K562 (cell line): ENCODE measurements at regions not wholly inside any gene's neighbourhood (a gene's known extent, or its start where the extent isn't known, plus 50 kb on each side); places are given as distances from the start of the nearest gene placed in this dataset.

Source experiments
- ATAC-seq: fragments of 200-7000 bp; cut with Tn5 transposase; 3 replicates; pipeline ENCODE4 v1.9.1; 2020; ENCODE audit warnings: moderate library complexity
- BruUV-seq: library from RNA; stranded (reverse); fragments of 400-500 nt; replicated peaks from 2 replicates; lab custom pipeline; 2021; lab: Mats Ljungman, UMichigan
- CTCF ChIA-PET: fragments of 300-600 bp; formaldehyde crosslinking; extraction: SDS; loops from one replicate; lab custom pipeline; 2021; ENCODE audit warnings: low intra/inter-chr PET ratio; lab: Yijun Ruan, JAX
- POLR2A ChIA-PET: fragments of 300-600, 350-650 bp; sonication (Branson Sonifier 250); formaldehyde crosslinking; extraction: SDS; loops from one replicate; lab custom pipeline; 2021; ENCODE audit warnings: antibody characterized with exemption, inconsistent platforms; lab: Yijun Ruan, JAX
- DNase-seq, 4 experiments: peaks; one replicate each; pipeline versions ENCODE4 v3.0.0 to v3.0.0-alpha.2; 2011 to 2018; ENCODE audit warnings: low spot score in 3 of 4, mixed read lengths in 3 of 4; ENCODE audit errors: extremely low read depth in 1 of 4
- FAIRE-seq: peaks from 2 replicates; lab custom pipeline; 2011; peaks lifted over from hg19 to GRCh38; lab: Jason Lieb, UNC
- H2AFZ ChIP-seq: 2 replicates; pipeline ENCODE4 v1.6.0; 2011; ENCODE audit warnings: low read depth, low read length, control low read depth, inconsistent platforms
- H3K27ac ChIP-seq: fragments of 200-600 bp; 3 replicates; pipeline ENCODE4 v1.8.0; 2011; ENCODE audit warnings: low read depth, mild to moderate bottlenecking, control low read depth, inconsistent platforms, low read length, moderate library complexity, mixed read lengths; ENCODE audit errors: extremely low read depth
- H3K27me3 ChIP-seq, 2 experiments: fragments of 300-600 bp in 1 of 2; 2 replicates in 1 of 2; 3 replicates in 1 of 2; pipeline versions ENCODE4 v1.6.0 to v1.8.0; 2011; ENCODE audit warnings: inconsistent platforms in 2 of 2, low read length in 2 of 2, mild to moderate bottlenecking in 1 of 2, mixed read lengths in 1 of 2, moderate library complexity in 1 of 2; ENCODE audit not compliant: control insufficient read depth in 2 of 2, insufficient read depth in 2 of 2
- H3K36me3 ChIP-seq: fragments of 300-600 bp; 3 replicates; pipeline ENCODE4 v1.8.0; 2011; ENCODE audit warnings: mild to moderate bottlenecking, low read length, inconsistent platforms; ENCODE audit not compliant: control insufficient read depth, insufficient read depth
- H3K4me1 ChIP-seq, 2 experiments: fragments of 200-600 bp in 1 of 2; replicated peaks in 1 of 2; 2 replicates in 1 of 2; 3 replicates in 1 of 2; pipeline versions ENCODE4 v1.5.1 to v1.8.0; 2011; ENCODE audit warnings: inconsistent platforms in 2 of 2, low read length in 2 of 2, mild to moderate bottlenecking in 1 of 2, mixed read lengths in 1 of 2, moderate library complexity in 1 of 2; ENCODE audit not compliant: control insufficient read depth in 2 of 2, insufficient read depth in 2 of 2
- H3K4me2 ChIP-seq: 2 replicates; pipeline ENCODE4 v1.6.1; 2011; ENCODE audit warnings: low read length, control low read depth, inconsistent platforms, mixed read lengths; ENCODE audit not compliant: insufficient read depth
- H3K4me3 ChIP-seq: fragments of 200-600 bp; sonication (generic), shearing (Covaris generic); 2 replicates; pipeline ENCODE4 v1.5.1; 2016; ENCODE audit warnings: control low read depth, inconsistent platforms
- H3K79me2 ChIP-seq: fragments of 200-600 bp; 3 replicates; pipeline ENCODE4 v1.8.0; 2011; ENCODE audit warnings: low read length, inconsistent platforms; ENCODE audit not compliant: control insufficient read depth, insufficient read depth
- H3K9ac ChIP-seq, 2 experiments: 2 replicates each; pipeline versions ENCODE4 v1.6.0 to v1.6.1; 2011; ENCODE audit warnings: low read depth in 2 of 2, low read length in 2 of 2, control low read depth in 1 of 2, inconsistent platforms in 1 of 2, mild to moderate bottlenecking in 1 of 2, mixed read lengths in 1 of 2; ENCODE audit not compliant: insufficient read depth in 1 of 2
- H3K9me1 ChIP-seq: one replicate; pipeline ENCODE4 v1.6.0; 2011; ENCODE audit warnings: inconsistent platforms, mild to moderate bottlenecking, low read length, moderate library complexity; ENCODE audit not compliant: control insufficient read depth, insufficient read depth
- H3K9me3 ChIP-seq: replicated peaks from 2 replicates; pipeline ENCODE4 v1.5.1; 2011; ENCODE audit warnings: low read depth, low read length, inconsistent platforms; ENCODE audit not compliant: control insufficient read depth, insufficient read depth
- H4K20me1 ChIP-seq: replicated peaks from 2 replicates; pipeline ENCODE4 v1.6.1; 2011; ENCODE audit warnings: low read length, inconsistent platforms, mixed read lengths; ENCODE audit not compliant: control insufficient read depth, insufficient read depth
- CAMTA2 ChIP-seq: fragments of 250-450 bp; sonication (Bioruptor Pico); conservative IDR thresholded peaks from 2 replicates; pipeline ENCODE4 v1.5.1; 2022
- DPF2 ChIP-seq: fragments of 450-650 bp; IDR thresholded peaks from 2 replicates; pipeline ENCODE4 v1.6.1; 2016
- KAT7 ChIP-seq: sonication (generic); formaldehyde crosslinking; IDR thresholded peaks from 2 replicates; pipeline ENCODE4 v1.8.0; 2022; ENCODE audit warnings: missing genetic modification reagents, mild to moderate bottlenecking, borderline replicate concordance
- MAFK ChIP-seq: IDR thresholded peaks from 2 replicates; pipeline ENCODE4 v1.6.1; 2011; ENCODE audit warnings: low read length, improper control_type of control experiment
- MCM2 ChIP-seq: fragments of 450-650 bp; IDR thresholded peaks from 2 replicates; pipeline ENCODE4 v1.6.1; 2017; ENCODE audit warnings: low read depth, mild to moderate bottlenecking
- RBM14 ChIP-seq: fragments of 200-400 bp; formaldehyde crosslinking; IDR thresholded peaks from 2 replicates; pipeline ENCODE4 v1.6.1; 2018; ENCODE audit warnings: low read depth, mild to moderate bottlenecking, low read length, moderate library complexity, borderline replicate concordance; ENCODE audit not compliant: insufficient read depth
- RFX7 ChIP-seq: fragments of 250-450 bp; sonication (Bioruptor Pico); IDR thresholded peaks from 2 replicates; pipeline ENCODE4 v1.5.1; 2021; ENCODE audit warnings: mild to moderate bottlenecking
- TAF7 ChIP-seq: fragments of 450-650 bp; IDR thresholded peaks from 2 replicates; pipeline ENCODE4 v1.6.1; 2016; ENCODE audit warnings: missing genetic modification characterization, missing compliant biosample characterization
- TCFL5 ChIP-seq: fragments of 250-450 bp; sonication (Bioruptor Pico); conservative IDR thresholded peaks from 2 replicates; pipeline ENCODE4 v1.6.1; 2021; ENCODE audit warnings: mild to moderate bottlenecking, moderate library complexity, matching md5 sums
- ZNF133 ChIP-seq: fragments of 250-450 bp; sonication (Bioruptor Pico); IDR thresholded peaks from 2 replicates; pipeline ENCODE4 v1.4.0; 2020; ENCODE audit warnings: mild to moderate bottlenecking
- ZNF3 ChIP-seq: fragments of 250-450 bp; sonication (Bioruptor Pico); IDR thresholded peaks from 2 replicates; pipeline ENCODE4 v1.5.0; 2021; ENCODE audit warnings: mild to moderate bottlenecking, moderate library complexity
- WGBS: fragments of 100-300 bp; shearing (Covaris generic); methylation state at CpG from one replicate; pipeline ENCODE4 v1.1.6; 2016; ENCODE audit warnings: low coverage, mixed read lengths; ENCODE audit not compliant: insufficient coverage; ENCODE audit errors: missing lambda C conversion rate; 5-methylcytosine and 5-hydroxymethylcytosine counted together
- in situ Hi-C: fragments of 300-500 bp; cut with MboI; formaldehyde crosslinking; loops from 4 replicates; pipeline ENCODE4 v1.15.0; 2018; ENCODE audit warnings: inconsistent platforms, mixed read lengths
- intact Hi-C: fragments of 100-400 bp; cut with micrococcal nuclease; formaldehyde crosslinking; loops from 2 replicates; pipeline ENCODE4 v1.14.2; 2022
- TF ChIP-seq, protein P1 (sequence below): fragments of 450-650 bp; formaldehyde crosslinking; IDR thresholded peaks from 2 replicates; pipeline ENCODE4 v1.4.0; 2020; ENCODE audit warnings: mild to moderate bottlenecking
- TF ChIP-seq, protein P2 (sequence below): fragments of 250-450 bp; sonication (Bioruptor Pico); IDR thresholded peaks from 2 replicates; pipeline ENCODE4 v1.5.0; 2022; ENCODE audit warnings: mild to moderate bottlenecking
- TF ChIP-seq, protein P3 (sequence below), 2 experiments: fragments of 450-650 bp; formaldehyde crosslinking in 1 of 2; IDR thresholded peaks; 2 replicates each; pipeline versions ENCODE4 v1.4.0 to v1.6.1; 2014 to 2020; ENCODE audit warnings: mild to moderate bottlenecking in 2 of 2, borderline replicate concordance in 1 of 2, low read depth in 1 of 2

DNA sequence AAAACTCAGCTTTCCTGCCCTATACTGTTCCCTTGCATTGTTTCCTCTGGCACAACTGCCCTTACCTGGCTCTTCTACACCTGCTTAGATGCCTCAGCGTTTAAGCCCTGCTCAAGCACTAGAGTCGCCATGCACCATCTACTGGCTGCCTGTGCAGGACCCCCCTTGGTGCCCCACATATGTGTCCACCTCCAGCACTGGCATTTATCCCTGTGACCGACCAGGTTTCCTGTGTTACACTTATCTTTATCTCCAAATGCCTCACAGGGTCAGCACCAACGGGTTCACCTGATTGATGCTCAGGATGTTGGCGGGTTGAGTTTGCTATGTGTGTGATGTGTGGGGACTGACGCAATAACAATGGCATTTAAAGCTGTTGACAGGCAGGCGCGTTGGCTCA, 177.5 kb downstream of the TMEM18 start:
- Histone ChIP-seq H3K9ac (no peak overlapping the region), H3K79me2 (no peaks in the 10 kb centered on the region), H3K36me3 (no peaks in the 10 kb centered on the region), H3K9me3 (no peaks in the 10 kb centered on the region), H2AFZ (no peak overlapping the region), H3K4me3 (no peak overlapping the region), H4K20me1 (no peaks in the 10 kb centered on the region), H3K4me1 (no peaks in the 10 kb centered on the region), H3K9me1 (no peaks in the 10 kb centered on the region), H3K27me3 (peaks cover 9 to 55% of the 10 kb centered on the region in 2 experiments; a peak in 4 of 5 replicates), H3K27ac (no peak overlapping the region), H3K4me2 (no peak overlapping the region)
- in situ Hi-C loops: no loop called here
- CTCF ChIA-PET: no interaction called here
- WGBS: 0% methylated on average over 8 of the region's 8 CpGs
- POLR2A ChIA-PET: no interaction called here
- no peak for DNase-seq
- no peak for ATAC-seq
- FAIRE-seq: no peak
- intact Hi-C loops: no loop called here
- BruUV-seq: no TSS peak
- TF ChIP-seq MCM2 (no peak), RFX7 (no peak), ZNF133 (CRISPR knock-in tag) (no peak), TCFL5 (CRISPR knock-in tag) (no peak), CAMTA2 (no peak), DPF2 (no peak), MAFK (no peak), TAF7 (tag) (no peak), KAT7 (CRISPR knock-in tag) (no peak), ZNF3 (CRISPR knock-in tag) (no peak), RBM14 (no peak)
- TF ChIP-seq, protein P1, sequence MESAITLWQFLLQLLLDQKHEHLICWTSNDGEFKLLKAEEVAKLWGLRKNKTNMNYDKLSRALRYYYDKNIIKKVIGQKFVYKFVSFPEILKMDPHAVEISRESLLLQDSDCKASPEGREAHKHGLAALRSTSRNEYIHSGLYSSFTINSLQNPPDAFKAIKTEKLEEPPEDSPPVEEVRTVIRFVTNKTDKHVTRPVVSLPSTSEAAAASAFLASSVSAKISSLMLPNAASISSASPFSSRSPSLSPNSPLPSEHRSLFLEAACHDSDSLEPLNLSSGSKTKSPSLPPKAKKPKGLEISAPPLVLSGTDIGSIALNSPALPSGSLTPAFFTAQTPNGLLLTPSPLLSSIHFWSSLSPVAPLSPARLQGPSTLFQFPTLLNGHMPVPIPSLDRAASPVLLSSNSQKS (CRISPR knock-in tag): no peak
- TF ChIP-seq, protein P2, sequence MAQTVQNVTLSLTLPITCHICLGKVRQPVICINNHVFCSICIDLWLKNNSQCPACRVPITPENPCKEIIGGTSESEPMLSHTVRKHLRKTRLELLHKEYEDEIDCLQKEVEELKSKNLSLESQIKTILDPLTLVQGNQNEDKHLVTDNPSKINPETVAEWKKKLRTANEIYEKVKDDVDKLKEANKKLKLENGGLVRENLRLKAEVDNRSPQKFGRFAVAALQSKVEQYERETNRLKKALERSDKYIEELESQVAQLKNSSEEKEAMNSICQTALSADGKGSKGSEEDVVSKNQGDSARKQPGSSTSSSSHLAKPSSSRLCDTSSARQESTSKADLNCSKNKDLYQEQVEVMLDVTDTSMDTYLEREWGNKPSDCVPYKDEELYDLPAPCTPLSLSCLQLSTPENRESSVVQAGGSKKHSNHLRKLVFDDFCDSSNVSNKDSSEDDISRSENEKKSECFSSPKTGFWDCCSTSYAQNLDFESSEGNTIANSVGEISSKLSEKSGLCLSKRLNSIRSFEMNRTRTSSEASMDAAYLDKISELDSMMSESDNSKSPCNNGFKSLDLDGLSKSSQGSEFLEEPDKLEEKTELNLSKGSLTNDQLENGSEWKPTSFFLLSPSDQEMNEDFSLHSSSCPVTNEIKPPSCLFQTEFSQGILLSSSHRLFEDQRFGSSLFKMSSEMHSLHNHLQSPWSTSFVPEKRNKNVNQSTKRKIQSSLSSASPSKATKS (CRISPR knock-in tag): no peak
- TF ChIP-seq, protein P3, sequence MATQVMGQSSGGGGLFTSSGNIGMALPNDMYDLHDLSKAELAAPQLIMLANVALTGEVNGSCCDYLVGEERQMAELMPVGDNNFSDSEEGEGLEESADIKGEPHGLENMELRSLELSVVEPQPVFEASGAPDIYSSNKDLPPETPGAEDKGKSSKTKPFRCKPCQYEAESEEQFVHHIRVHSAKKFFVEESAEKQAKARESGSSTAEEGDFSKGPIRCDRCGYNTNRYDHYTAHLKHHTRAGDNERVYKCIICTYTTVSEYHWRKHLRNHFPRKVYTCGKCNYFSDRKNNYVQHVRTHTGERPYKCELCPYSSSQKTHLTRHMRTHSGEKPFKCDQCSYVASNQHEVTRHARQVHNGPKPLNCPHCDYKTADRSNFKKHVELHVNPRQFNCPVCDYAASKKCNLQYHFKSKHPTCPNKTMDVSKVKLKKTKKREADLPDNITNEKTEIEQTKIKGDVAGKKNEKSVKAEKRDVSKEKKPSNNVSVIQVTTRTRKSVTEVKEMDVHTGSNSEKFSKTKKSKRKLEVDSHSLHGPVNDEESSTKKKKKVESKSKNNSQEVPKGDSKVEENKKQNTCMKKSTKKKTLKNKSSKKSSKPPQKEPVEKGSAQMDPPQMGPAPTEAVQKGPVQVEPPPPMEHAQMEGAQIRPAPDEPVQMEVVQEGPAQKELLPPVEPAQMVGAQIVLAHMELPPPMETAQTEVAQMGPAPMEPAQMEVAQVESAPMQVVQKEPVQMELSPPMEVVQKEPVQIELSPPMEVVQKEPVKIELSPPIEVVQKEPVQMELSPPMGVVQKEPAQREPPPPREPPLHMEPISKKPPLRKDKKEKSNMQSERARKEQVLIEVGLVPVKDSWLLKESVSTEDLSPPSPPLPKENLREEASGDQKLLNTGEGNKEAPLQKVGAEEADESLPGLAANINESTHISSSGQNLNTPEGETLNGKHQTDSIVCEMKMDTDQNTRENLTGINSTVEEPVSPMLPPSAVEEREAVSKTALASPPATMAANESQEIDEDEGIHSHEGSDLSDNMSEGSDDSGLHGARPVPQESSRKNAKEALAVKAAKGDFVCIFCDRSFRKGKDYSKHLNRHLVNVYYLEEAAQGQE (IDR thresholded peaks at IDR 0.05; ENCODE audit: borderline replicate concordance): no peak
- TF ChIP-seq, protein P3 (CRISPR knock-in tag; IDR thresholded peaks at IDR 0.05; ENCODE audit: low read depth): no peak
